HG03097 (cell line): ENCODE measurements at regions not wholly inside any gene's neighbourhood (a gene's known extent, or its start where the extent isn't known, plus 50 kb on each side); places are given as distances from the start of the nearest gene placed in this dataset.

ENCODE experiments used
- ATAC-seq: cut with Tn5 transposase; IDR thresholded peaks from one replicate; pipeline ENCODE4 v1.9.1; 2021; ENCODE audit not compliant: unreplicated experiment, low FRiP score

- no peak for ATAC-seq
Observed at GRCh38 chr1:177360791-177361190, 190.0 kb downstream of the BRINP2 start.

DNA sequence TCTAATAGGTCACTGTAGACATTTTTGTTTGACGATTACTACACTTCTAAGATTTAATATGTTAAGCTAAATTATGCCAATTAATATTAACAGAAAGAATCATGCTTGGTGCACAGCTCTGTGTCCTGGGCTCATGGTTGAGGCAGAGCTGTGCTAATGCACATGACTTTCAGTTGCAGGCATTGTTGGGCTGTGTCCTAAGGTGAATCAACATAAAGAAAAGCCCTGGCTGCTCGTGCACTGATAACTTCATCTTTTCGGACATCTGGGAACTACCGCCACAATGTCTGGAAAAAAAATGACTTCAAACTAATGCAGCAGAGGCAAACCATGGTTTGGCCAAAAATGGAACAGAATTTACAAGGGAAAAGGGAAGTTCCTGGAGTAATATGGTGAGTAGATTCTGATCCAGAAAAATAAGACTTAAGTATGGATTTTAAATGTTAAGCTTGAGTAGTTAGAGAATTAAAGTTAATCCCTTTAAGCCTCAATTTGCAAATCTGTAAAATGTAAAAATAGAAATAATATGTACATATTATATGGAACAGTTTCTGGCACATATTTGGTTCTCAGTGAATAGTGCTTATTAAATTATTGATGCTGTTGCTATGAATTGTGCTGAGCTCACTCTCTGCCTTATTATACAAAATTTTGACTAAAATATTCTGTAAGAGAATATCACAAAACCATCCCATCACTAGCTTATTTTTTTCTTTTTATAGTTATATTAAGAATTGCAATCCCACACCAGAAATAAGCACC lies 186.1 kb downstream of the BRINP2 start:
- no peak for ATAC-seq

GRCh38 chr1:177355575-177355974 lies 184.8 kb downstream of the BRINP2 start:
- no peak for ATAC-seq

DNA sequence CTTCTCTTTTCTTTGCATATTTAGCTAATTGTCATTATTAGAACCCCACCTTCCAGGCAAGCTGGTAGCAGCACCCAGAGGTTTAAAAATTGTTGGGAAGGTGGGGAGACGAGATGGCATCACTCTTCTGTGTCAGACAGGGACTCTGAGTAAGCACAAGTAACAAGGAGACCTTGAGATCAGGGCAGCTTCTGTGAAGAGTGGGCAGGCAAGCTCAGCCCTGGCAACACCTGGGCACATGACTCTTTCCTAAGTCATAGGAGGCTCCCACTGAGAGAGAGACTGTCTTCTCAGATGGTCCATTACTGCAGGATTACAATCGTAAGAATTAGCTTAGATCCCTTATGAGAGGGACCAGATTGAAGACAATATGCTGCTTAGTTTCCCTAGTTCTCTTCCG lies 183.5 kb downstream of the BRINP2 start:
- ATAC-seq: no peak

DNA sequence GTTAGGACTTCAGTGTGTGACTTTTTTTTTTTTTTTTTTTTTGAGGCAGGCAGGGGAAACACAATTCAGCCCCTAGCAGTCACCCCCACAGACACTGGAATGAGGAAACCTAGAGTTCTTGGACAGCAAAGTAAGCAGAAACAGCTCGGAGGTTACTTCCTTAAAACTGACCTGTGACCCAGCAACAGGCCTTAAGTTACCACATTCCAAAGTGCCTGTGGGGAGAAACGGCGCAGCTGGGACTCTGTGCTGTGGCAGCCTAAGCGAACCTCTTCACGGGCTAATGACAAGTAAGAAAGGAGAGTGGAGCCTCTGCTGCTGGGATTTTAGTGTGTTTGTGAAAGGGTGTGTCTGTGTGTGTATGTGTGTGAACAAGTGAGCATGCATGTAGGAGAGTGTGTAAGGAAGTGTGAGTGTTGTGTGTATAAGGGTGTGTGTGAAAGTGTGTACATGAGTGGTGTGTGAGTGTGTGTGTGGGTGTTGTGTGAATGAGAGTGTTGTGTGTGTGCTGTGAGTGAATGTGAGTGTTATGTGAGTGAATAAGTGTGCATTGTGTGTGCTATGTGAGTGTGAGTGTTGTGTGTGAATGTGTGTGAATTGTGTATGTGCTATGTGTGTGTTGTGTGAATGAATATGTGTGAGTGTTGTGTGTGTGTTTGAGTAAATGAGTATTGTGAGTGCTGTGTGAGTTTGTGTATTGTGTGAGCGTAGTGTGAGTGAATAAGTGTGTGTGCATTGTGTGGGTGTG lies 180.8 kb downstream of the BRINP2 start:
- no peak for ATAC-seq

GRCh38 chr1:177346790-177347359 lies 176.1 kb downstream of the BRINP2 start:
- ATAC-seq: no peak

- ATAC-seq: no peak
Observed at GRCh38 chr1:177343445-177343844, 172.7 kb downstream of the BRINP2 start.

DNA sequence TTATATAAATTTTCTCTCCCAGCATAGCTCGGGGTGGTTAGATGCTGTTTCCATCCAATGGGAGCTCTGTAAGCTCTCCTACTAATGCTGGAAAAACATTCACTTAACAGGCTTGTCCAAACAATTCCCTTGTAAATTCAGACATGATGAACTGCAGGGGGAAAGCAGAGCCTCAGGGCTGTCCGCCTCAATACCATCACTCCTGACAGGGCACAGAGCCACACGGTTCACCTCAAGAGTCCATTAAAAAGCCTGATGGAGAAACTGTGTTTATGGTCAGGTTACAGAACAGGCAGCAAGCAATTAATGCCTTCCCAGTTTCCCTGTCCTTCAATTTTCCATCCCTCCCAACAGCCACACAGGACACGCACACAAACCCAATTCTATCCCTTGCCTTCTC lies 171.0 kb downstream of the BRINP2 start:
- ATAC-seq: no peak

DNA sequence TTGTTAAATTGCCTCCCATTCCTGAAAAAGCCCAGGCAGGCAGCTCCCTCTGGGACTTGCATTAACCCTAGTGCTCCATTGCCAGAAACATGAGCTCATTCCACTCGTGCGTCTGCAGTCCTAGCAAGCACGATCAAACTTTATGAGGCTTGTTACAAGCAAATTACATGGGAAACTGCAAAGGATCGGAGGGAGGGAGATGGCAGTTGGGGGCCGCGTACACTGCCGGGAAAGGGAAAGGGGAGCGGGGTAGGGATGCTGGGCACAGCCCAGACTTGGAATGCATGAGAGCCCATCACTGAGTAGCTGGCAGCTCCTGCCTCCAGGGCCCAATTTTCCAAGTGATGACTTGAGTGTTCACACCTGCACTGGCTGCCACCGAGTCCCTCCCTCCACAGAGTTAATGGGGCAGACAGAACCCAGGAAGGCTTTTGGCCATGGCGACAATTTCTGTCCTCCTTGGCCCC lies 169.9 kb downstream of the BRINP2 start:
- no peak for ATAC-seq

- ATAC-seq: no peak
Observed at GRCh38 chr1:177338376-177338775, 167.6 kb downstream of the BRINP2 start.

GRCh38 chr1:177334903-177335302 lies 164.1 kb downstream of the BRINP2 start:
- ATAC-seq: no peak

DNA sequence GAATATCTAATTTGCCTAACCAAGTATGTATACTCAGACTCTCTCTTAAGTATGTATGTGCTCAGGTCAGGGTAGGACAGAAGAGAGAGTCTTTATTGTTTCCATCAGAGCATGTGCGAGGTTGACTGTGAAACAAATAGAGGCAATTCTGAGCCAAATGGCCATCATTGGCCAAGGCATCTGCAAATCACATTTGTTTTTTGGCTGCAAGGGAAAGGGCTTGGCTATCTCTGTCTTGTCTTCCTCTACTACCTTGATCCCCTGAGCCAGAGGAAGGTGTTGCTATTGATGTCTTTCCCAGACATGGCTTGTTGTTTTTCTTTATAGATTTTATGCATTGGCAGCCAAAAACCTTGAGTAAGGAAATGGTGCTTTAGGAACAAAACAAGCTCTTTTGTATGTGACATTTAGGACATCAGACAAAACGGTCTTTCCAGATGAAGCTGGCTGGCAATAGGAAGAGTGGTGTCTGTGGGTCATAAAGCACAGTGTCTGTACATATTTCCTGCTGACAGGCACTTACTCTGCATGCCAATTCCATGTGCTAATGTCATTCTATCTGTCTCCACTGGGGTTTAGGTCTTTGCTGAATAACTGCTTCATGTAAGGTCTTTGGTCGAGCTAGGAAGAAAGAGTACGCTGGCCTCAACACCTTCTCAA lies 163.3 kb downstream of the BRINP2 start:
- ATAC-seq: no peak
